ENCODE measurements at regions not wholly inside any gene's neighbourhood (a gene's known extent, or its start where the extent isn't known, plus 50 kb on each side); places are given as distances from the start of the nearest gene placed in this dataset.

DNA sequence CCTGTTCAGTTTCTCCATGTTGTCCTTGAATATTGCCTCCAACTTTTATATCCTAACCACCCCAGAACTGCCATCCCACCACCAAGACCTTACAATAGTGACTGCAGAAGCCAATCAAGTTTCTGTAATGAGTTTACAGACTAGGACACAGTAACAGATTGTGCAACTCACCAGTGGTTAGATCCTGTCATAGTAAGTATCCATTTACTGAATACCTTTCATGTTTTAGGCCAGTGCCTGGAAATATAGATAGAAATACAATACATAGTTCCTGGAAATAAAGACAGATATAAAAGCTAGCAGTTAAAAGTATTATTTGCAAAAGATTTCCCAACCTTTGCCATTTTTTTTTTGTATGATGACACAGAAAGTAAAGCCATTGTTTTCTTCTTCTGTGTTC lies 471.8 kb upstream of the BTBD3 start:
- TF ChIP-seq, protein P1, sequence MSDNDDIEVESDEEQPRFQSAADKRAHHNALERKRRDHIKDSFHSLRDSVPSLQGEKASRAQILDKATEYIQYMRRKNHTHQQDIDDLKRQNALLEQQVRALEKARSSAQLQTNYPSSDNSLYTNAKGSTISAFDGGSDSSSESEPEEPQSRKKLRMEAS (IDR thresholded peaks at IDR 0.05): no peak
- TF ChIP-seq, protein P2, sequence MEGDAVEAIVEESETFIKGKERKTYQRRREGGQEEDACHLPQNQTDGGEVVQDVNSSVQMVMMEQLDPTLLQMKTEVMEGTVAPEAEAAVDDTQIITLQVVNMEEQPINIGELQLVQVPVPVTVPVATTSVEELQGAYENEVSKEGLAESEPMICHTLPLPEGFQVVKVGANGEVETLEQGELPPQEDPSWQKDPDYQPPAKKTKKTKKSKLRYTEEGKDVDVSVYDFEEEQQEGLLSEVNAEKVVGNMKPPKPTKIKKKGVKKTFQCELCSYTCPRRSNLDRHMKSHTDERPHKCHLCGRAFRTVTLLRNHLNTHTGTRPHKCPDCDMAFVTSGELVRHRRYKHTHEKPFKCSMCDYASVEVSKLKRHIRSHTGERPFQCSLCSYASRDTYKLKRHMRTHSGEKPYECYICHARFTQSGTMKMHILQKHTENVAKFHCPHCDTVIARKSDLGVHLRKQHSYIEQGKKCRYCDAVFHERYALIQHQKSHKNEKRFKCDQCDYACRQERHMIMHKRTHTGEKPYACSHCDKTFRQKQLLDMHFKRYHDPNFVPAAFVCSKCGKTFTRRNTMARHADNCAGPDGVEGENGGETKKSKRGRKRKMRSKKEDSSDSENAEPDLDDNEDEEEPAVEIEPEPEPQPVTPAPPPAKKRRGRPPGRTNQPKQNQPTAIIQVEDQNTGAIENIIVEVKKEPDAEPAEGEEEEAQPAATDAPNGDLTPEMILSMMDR (IDR thresholded peaks at IDR 0.05 in 2 of 3, conservative IDR thresholded peaks at IDR 0.05 in 1 of 3; ENCODE audit: borderline replicate concordance in 1 of 3, insufficient read depth in 1 of 3, low read depth in 2 of 3, low read length in 2 of 3): no peak
- TF ChIP-seq POLR2A (IDR thresholded peaks at IDR 0.05; ENCODE audit: borderline replicate concordance, extremely low read depth, insufficient read depth, insufficient read length) (no peak), POLR2AphosphoS5 (IDR thresholded peaks at IDR 0.05; ENCODE audit: low read depth, low read length) (no peak), EZH2 (IDR thresholded peaks at IDR 0.05) (no peak)
